Right ventricle myocardium inferior (tissue), 1 donor: ENCODE measurements at regions not wholly inside any gene's neighbourhood (a gene's known extent, or its start where the extent isn't known, plus 50 kb on each side); places are given as distances from the start of the nearest gene placed in this dataset.
A peak's percentile ranks its signal among the peaks of the same experiment; 100 is the strongest.

ENCODE experiments used
- ATAC-seq: fragments of 200-7000 bp; cut with Tn5 transposase; one replicate; pipeline ENCODE4 v1.9.1; 2020; ENCODE audit warnings: mild to moderate bottlenecking, moderate library complexity
- DNase-seq: peaks from one replicate; pipeline ENCODE4 v3.0.0; 2021; ENCODE audit errors: missing footprints
- intact Hi-C: fragments of 100-400 bp; cut with DNase I; formaldehyde crosslinking; loops from one replicate; pipeline ENCODE4 v1.11.0; 2022
- donor health status: DM: no; HTN: yes; CAD: no; lungs with severe emphysema.

- no peak for DNase-seq
- no peak for ATAC-seq
- intact Hi-C loops, result no loop called here
Measured at GRCh38 chr10:4453276-4453675, 372.7 kb upstream of the AKR1E2 start.

- intact Hi-C loops, result no loop called here
- no peak for ATAC-seq
- DNase-seq, result no peak
Measured at GRCh38 chr10:4450981-4451908, 374.8 kb upstream of the AKR1E2 start.

DNA sequence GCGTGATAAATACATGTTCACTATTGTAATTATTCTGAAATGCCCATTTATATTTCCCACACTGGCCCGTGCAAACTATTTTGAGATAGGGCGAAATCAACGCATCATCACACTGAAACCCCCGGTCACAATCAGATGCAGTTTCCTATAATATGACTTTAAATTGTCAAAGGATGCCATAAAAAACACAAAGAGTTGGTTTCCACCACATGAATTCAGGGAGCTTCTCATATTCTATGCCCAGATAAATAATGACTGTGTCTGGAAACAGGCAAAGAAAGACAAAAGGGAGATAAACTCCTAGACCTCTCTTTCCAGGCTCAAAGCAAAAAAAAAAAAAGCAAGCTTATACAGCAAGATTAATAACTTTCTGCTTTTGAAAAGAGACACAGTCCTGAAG lies 375.8 kb upstream of the AKR1E2 start:
- intact Hi-C loops, result no loop called here
- DNase-seq (no peak), ATAC-seq (no peak)

- DNase-seq, result no peak
- ATAC-seq, result no peak
- intact Hi-C loops, result no loop called here
Measured at GRCh38 chr10:4448030-4448429, 378.0 kb upstream of the AKR1E2 start.

DNA sequence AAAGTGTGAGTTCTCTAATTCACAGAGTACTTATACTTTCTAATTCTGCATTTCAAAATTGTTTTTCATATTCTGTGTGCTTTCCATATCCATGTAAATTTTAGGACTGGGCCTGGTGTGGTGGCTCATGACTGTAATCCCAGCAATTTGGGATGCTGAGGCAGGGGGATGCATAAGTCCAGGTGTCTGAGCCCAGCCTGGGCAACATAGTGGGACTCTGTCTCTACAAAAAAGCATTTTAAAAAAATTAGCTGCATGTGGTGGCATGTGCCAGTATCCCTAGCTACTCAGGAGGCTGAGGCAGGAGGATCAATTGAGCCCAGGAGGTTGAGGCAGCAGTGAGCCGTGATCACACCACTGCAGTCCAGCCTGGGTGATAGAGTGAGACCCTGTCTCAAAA lies 382.6 kb upstream of the AKR1E2 start:
- intact Hi-C loops, result no loop called here
- DNase-seq (no peak), ATAC-seq (no peak)

DNA sequence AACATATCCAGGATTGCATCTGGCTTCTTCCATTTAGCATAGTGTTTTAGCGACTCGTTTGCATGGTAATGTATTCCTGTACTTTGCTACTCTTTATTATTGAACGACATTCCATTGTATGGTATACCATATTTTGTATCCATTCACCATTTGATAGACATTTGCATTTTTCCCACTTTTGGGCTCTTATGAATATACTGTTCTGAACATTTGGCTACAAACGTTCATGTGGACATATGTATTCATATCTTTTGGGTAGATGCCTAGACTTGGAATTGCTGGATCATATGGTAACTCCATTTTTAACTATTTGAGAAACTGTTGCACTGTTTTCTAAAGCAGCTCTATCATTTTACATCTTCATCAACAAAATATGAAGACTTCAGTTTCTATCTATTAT lies 383.7 kb upstream of the AKR1E2 start:
- intact Hi-C loops, result no loop called here
- ATAC-seq (no peak), DNase-seq (no peak)

GRCh38 chr10:4440260-4440659 lies 385.7 kb upstream of the AKR1E2 start:
- DNase-seq (no peak), ATAC-seq (no peak)
- intact Hi-C loops, result no loop called here

DNA sequence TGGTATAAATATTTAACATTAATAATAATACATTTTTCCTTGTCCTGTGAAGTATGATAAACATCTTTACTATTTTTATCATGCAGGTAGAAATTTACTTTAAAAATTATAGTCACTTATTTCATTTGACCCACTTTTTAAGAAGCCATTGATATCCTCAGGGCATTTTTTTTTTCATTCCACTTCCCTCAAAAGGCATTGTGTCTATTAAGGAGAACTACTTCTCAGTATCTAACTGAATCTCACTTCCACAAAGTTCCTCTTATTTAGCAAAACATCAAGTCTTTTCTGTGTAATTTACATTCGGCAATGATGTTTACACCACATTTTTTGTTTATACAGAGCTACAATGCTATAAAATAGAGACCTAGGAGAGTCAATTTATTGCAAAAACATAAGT lies 388.2 kb upstream of the AKR1E2 start:
- ATAC-seq (no peak), DNase-seq (no peak)
- intact Hi-C loops, result no loop called here

GRCh38 chr10:4437061-4437460 lies 388.9 kb upstream of the AKR1E2 start:
- intact Hi-C loops, result no loop called here
- ATAC-seq, result no peak
- no peak for DNase-seq

DNA sequence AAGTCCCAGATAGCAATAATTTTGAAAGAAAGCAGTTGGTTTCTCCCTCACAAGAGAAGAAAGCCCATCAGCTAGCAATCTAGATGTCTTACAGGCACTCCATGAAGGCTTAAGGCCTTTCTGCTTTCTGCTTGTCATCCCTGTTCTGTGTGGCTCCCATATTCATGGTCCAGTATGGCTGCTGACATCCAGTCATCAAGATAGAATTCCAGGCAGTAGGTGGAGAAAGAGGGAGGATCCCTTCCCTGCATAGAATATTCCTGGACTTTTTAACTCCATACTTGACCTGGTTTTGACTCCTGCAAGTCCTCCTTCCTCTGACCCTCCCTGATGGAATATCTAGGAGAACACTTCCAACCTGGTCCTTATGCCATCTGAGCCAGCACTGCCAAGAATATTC lies 389.9 kb upstream of the AKR1E2 start:
- no peak for ATAC-seq
- DNase-seq, result no peak
- intact Hi-C loops, result no loop called here

- intact Hi-C loops, result no loop called here
- DNase-seq (no peak), ATAC-seq (no peak)
Measured at GRCh38 chr10:4434516-4435071, 391.4 kb upstream of the AKR1E2 start.

- DNase-seq, result no peak
Measured at GRCh38 chr10:4434105-4434504, 391.9 kb upstream of the AKR1E2 start.

GRCh38 chr10:4431114-4431863 lies 394.7 kb upstream of the AKR1E2 start:
- ATAC-seq (no peak), DNase-seq (no peak)
- intact Hi-C loops, result no loop called here

More at GRCh38 chr10:4434105-4434504, 391.9 kb upstream of the AKR1E2 start:
- ATAC-seq, result no peak
- intact Hi-C loops, result no loop called here

DNA sequence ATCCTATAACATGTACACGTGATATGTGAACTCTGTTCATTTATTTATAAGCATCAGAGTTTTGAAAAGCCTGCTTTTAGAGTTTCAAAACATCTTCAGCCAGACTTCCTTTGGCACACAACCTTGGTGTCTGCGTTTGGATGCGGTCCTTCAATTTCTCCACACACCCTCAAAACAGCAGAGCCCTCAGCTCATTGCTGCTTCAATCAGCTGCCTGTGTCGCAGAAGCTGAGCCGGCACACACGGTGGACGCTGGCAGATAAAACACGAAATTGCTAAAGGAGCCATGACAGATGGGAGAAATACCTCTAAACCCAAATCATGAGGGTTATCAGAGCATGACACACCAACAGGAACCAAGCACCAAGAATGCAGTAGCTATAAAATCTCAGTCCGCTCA lies 396.4 kb upstream of the AKR1E2 start:
- intact Hi-C loops, result no loop called here
- DNase-seq, result no peak
- ATAC-seq, result no peak

DNA sequence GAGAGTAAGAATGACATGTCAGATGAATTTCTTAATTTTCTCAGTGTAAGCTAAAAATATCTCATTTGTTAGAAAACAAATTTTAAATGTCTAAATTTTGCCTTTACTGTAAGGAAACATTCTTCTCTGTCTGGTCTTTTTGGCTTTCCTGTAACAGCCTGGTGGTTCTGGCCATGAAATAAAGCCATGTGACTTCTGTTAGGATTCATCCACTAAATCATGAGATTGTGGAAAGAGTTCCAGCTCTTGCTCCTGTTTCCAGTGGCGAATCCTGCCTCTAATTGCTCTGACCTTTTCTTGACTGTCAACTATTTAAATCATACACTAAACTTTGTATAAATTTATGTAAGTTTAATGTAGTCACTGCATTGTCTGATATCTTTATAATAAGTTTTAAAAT lies 398.5 kb upstream of the AKR1E2 start:
- ATAC-seq (no peak), DNase-seq (no peak)
- intact Hi-C loops, result no loop called here

GRCh38 chr10:4426866-4427265 lies 399.1 kb upstream of the AKR1E2 start:
- intact Hi-C loops, result no loop called here
- no peak for ATAC-seq

DNA sequence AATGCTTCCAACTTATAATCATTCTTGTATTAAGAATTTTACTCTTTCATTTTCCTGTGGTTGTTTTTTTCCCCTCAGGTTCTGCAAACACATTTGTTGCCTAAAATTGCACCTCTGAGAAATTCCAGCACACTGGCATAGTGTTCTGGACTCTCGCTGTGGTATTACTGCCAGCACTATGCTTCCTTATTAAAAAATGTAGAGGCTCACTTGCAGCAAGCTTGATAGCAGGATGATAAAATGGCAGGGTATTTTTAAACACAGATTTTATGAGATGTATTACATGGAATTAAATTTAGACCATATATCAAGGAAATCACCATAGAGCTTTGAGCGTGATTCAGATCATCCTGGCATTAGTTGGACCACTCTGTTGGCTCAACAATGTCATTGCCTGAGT lies 416.7 kb upstream of the AKR1E2 start:
- intact Hi-C loops, result no loop called here
- DNase-seq, result no peak
- peak; percentile 31 for ATAC-seq

More at GRCh38 chr10:4426866-4427265, 399.1 kb upstream of the AKR1E2 start:
- DNase-seq, result no peak

DNA sequence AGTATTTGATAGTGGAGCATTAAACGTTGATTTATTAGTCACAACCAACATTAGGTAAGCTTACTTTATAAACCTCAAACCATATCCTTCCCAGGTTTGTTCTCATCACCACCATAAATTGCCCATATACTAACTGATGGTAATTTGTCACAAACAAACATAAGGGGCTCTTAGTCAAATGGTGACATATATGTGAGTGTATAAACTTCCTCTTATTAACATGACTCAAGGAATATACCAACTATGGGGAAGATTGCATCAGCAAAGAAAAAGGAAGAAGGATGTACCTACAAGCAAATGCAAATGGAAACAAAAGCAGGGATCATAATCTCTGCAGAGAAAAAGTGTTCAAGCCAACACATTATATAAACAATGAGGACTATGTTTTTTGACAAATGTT lies 418.2 kb upstream of the AKR1E2 start:
- intact Hi-C loops, result no loop called here
- no peak for DNase-seq
- ATAC-seq, result no peak

- intact Hi-C loops, result no loop called here
Measured at GRCh38 chr10:4405828-4406227, 420.2 kb upstream of the AKR1E2 start.

More at GRCh38 chr10:4405828-4406227, 420.2 kb upstream of the AKR1E2 start:
- DNase-seq (no peak), ATAC-seq (no peak)
